ENCODE measurements at regions not wholly inside any gene's neighbourhood (a gene's known extent, or its start where the extent isn't known, plus 50 kb on each side); places are given as distances from the start of the nearest gene placed in this dataset.

DNA sequence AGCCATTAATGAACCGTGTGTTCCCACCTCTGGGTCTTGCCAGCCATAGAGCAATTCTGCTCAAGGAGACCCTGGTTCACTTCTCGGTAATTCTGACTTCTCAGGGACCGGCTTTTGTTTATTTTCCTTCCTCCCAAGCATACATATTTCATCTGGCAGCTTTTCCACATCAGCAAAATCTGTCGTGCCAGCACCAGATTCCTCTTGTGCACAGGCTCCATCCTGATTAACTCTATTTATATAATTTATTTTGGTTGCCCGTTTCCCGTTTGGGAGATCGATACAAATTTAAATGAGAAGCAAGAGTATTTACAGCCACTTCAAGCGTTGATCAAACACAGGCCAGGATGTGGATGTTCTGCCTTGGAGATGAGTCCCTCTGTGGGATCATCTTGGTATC lies 161.9 kb upstream of the XYLT1 start:
- no peak for DNase-seq

DNA sequence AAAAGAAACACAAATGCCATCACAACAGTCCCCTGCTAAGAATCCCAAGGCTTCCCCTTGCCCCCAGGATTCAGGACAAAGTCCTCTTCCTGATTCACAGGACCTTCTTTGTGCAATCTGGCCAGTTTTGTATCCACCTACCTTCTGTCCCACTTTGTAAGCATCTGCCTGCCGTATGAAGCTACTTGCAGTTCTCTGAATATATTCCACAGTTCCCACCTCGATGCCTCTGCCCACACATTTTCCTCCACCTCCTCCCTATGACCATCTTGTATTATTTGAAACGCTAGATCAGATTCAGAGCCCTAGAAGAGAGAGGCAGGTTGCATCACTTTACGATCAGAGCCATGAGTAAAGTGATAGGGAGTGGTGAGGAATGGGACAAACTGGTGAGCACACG lies 159.2 kb upstream of the XYLT1 start:
- no peak for DNase-seq

DNA sequence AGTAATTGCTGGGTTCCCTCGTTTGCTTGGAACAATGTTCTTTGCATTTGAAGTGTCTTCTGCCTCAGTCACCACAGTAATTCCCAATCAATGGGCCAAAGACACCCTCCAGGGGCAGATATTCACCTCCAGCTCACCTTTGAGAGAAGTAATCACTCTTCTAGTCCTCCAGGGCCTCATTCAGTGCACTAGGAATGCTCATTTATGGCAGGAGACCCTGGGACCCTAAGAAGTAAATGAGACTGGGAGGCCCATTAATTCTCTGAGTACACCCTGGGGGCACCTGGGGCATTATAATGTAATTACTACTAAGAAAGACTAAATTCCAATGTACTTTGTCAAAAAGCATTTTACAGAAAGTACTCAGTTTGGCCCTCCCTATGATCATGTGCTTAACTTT lies 158.2 kb upstream of the XYLT1 start:
- DNase-seq = no peak

DNA sequence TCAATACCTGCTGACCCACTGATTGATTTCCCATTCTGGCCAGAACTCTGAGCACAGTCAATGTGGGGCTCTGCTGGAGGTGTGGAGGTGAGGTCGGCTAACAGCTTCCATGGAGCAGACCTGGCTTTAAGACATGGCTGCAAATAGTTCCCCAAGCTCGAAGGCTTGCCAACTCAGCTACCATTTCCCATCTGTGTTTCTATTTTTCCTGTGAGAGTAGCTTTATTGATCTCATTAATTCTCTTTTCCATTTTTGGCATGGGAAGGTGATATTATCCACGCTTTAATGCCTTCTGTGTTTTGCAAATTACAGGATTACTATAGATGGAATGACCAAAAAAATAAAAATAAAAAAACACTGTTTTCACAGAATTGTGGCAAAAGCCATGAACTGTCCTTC lies 151.6 kb upstream of the XYLT1 start:
- no peak for DNase-seq

DNA sequence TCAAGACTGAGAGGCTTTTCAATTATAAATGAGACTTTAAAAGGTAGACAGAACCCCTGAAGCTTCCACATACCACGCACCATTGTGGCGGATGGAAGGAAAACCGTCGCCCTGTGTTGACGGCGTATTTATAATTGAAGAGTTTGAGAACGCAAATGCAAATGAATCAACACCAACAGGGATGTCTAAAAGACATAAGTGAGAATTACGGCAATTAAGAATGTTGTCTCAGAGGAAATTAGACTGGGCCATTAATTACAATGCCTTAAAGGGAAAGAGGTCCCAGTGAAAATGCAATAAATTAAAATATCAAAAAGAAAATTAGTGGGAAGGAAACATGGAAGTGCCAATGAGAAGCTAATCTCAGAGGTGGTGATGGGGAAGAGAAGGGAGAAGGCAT lies 148.5 kb upstream of the XYLT1 start:
- no peak for DNase-seq

DNA sequence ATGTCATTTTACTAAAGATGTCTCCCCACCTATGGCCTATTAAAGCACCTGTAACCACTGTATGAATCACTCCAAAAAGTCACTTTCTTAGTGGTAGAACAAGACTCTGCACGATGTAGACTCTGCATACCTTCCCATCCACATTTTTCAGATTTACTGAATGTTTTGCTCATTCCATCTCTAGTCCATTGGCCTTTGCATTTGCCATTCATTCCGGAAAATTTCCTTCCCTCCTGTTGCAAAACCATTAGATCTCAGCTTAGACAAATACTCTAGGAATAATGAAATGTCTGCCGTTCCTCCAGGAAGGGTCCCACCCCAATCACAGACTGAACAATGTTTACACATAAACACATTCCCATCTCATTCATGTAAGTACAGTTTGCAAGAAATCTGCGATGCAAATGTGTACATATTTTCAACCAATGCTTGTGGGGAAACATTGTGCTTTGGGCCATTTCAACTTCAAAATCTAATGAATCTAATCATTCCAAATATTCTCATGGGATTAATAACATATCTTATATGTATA lies 146.3 kb upstream of the XYLT1 start:
- no peak for DNase-seq

DNA sequence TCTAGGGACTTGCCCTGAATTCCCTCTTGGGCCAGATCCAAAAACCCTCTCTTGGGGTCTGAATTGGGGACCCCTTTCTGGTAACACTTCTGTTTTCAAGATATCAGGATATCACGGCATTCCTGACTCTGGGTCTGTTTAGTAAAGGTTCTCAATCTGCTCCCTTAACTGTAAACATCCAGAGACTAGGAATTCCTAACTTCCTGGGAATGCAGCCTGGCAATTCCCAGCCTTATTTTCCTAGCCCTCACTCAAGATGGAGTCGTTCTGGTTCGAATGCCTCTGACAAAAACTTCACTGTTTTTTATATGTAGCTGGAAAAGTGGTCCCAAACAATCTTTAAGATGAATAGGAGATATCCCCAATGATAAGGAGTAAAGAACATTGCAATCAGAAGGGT lies 141.6 kb upstream of the XYLT1 start:
- DNase-seq = no peak

DNA sequence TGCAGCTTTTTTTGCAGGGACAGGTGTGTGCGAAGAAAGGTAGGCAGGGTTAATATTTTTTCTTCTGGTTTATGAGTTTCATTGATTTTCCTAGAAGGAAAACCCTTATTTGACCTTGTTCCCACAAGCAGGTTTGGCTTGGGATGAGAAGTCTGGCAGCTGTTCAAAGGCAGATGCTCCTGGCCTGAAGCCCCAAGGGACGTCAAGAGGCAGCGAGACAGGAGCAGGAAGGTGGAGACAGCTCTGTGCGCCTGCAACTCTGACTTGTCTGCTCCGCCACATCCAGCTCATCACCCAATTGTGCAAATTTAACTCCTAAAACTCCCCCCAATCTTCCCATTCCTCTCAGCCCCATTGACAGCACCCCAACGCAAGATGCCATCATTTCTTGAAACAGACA lies 136.8 kb upstream of the XYLT1 start:
- no peak for DNase-seq

DNA sequence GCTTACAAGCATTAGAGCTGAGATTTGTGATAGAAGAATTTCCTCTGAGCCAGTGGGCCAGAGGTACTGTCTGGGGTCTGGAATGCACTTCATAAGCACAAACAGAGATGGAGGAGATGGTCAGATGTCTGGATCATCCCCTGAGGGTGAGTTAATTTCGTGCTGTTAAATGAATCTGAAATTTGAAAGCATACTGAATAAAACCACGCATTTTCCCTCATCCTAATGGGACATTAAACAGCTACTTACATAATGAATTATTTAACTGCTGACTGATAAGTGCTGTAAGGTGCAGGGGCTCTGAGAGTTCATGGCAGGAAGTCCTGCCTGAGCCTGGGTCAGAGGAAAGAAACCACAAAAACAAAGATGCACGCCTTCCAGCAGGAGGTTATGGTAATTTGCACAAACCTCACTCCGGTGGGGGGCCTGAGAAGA lies 136.3 kb upstream of the XYLT1 start:
- DNase-seq = no peak

DNA sequence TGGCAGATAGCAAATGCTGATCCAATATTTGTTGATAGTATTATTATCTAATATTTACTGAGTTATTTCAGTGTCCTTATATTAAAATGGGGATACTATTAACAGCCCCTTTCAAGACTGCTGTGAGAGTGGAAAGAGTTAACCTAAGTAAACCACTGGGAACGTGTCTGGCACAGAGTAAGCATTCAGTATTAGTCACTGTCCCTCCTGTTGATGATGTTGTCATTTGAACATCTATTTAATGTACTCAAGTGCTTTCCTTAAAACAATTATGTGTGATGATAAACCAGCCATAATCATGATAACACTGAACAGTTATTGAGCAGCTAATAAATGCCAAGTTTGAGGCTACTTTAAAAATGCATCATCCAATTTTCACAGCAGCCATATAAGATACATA lies 135.7 kb upstream of the XYLT1 start:
- DNase-seq = no peak

DNA sequence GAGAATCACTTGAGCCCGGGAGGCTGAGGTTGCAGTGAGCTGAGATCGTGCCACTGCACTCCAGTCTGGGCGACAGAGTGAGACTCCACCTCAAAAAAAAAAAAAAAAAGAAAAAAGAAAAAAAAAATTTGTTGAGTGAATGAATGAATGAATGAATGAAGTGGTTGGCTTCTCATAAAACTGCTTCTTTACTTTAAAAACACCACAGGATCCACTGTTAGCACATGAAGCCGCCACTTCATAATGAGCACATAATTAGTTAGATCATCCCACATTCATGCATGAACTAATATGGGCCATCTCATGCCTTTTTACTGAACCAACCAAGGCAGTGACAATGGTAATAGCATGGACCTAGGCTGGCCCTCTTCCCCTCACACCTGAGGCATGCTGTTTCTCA lies 135.0 kb upstream of the XYLT1 start:
- no peak for DNase-seq

DNA sequence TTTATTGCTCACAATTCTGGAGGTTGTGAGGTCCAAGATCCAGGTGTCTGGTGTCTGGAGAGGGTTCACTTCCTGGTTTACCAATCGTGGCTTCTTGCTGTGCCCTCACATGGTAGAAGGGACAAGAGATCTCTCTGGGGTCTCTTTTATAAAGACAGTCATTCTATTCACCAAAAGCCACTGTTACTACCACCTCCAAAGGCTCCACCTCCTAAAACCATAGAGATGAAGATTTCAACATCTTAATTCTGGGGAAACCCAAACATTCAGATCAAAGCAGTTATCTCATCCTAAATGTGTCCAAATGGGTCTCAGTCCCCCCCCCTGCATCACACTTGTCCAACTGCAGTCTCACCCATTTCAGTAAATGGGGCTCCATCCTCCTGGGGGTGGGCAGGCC lies 132.9 kb upstream of the XYLT1 start:
- no peak for DNase-seq

DNA sequence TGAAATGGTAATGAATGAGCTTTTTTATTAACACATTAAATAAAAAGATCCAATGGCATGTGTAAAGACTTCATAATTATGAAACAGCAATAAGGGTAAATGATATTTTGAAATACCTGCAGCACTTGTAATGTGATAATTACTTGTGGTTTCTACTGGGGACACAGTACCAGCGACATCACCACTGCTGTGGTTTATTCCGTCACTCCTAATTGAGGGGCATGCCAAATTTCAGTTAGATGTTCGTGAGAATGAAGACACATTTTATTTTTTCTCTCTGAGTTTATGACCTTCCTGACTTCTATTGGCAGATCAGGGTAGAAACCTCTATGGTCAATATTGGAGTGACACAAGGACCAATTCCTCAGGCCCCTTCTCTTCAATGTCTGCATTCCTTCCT lies 131.9 kb upstream of the XYLT1 start:
- no peak for DNase-seq

DNA sequence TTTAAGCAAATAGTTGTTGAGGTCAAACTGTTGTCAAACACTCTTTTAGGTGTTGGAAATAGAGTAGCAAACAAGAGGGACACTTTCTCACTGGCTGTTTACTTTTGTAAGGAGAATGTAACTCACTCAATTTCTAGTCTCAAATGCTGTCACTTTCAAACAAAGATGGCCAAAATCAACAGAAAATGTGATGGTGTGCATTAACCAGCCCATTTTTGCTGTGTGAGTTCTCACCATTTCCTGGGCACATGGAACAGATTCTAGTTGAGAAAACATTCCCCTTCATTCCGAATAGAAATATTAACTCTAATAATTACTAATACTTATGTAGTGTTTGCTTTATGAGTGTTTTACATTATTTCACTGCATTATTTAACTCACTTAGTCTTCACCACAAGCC lies 128.2 kb upstream of the XYLT1 start:
- no peak for DNase-seq

DNA sequence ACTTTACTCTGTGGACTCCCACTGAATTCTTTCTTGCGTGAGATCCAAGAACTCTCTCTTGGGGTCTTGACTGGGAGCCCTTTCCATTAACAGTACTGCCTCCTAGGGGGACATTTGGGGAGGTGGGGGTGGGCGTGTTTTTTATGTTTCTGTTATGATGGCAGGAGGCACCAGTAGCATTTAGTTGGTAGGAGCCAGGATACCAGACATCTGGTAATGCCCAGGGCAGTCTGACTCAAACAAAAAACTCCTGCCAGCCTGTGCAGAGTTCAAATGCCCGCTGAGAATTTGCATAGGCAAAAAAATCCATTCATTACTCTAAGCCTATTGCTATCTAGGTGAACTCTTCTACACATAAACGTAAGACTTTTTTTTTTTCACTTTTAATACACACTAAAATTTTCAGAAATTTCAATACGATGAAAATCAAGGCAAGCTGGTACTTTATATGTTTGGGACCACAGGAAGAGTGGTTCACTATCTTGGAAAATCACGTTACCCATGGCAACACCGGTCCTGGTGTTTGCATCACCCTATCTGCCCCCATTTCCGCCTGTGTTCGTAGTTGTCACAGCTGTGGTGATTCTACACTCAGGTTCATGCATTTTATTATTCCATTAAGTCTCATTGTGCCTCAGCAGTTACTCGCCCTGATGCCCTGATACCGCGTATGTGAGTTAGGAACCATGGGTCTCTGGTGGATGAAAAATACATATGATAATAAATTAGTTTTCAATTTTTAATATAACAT lies 121.1 kb upstream of the XYLT1 start:
- peak; percentile 43 for DNase-seq

DNA sequence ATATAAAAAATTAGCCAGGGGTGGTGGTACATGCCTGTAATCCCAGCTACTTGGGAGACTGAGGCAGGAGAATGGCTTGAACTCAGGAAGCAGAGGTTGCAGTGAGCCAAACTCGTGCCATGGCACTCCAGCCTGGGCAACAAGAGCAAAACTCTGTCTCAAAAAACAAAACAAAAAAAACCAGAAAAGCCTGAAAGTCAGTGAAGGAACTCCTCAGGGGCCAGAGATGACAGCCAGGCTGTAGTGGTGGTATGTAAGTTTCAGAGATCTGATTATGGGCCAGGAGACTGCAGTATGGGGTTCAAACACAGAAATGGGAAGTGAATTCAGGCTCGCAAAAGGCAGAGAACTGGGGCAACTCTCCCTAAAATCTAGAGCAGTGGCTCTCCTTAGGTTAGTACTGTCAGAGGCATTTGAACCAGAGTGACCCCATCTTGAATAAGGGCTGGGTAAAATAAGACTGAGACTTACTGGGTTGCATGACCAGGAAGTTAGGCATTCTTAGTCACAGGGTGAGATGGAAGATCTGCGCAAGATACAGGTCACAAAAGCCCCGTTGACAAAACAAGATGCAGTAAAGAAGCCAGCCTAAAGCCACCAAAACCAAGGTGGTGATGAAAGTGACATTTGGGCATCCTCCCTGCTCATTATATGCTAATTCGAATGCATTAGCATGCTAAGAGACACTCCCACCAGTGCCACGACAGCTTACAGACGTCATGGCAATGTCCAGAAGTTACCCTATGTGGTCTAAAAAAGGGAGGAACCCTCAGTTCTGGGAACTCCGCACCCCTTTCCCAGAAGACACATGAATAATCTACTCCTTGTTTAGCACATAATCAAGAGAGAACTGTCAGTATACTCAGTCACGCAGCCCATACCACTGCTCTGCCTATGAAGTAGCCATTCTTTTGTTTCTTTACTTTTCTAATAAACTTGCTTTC lies 120.2 kb upstream of the XYLT1 start:
- DNase-seq = peak; percentile 72

DNA sequence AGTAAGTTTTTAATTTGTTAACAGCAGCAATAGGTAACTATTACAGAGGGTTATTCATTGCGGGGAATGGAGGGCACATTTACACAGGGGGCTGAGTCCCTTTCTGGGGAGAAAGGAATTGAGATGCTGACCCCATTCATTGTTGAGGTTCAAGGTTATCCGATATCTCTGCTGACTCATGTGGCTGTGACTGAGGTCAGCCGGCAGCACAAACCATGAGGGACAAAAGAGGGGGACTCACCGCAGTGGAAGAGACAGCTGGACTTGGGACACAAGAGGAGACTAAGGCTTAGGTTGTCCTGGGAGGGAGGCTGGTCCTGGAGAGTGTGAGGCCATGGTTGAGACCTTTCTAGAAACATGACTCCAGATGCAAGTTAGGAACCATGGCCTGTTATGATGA lies 119.1 kb upstream of the XYLT1 start:
- no peak for DNase-seq

DNA sequence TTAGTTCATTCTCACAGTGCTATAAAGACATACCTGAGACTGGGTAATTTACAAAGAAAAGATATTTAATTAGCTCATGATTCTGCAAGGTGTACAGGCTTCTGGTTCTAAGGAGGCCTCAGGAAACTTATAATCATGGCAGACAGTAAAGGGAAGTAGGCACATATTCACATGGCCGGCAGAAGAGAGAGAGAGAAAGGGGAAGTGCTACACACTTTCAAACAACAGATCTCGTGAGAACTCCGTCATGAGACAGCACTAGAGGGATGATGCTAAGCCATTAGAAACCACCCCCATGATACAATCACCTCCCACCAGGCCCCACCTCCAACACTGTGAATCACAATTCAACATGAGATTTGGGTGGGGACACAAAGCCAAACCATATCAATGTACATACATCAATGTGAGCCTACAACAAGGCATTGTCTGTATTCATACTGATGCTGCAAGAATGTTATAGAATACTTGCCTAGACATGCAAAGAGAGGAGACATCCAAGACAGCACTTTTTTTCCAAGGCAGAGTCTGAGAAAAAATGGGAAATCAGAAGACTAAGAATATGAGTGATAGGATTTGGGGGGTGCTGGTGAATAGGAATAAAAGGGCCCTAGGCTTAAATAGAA lies 114.8 kb upstream of the XYLT1 start:
- no peak for DNase-seq

DNA sequence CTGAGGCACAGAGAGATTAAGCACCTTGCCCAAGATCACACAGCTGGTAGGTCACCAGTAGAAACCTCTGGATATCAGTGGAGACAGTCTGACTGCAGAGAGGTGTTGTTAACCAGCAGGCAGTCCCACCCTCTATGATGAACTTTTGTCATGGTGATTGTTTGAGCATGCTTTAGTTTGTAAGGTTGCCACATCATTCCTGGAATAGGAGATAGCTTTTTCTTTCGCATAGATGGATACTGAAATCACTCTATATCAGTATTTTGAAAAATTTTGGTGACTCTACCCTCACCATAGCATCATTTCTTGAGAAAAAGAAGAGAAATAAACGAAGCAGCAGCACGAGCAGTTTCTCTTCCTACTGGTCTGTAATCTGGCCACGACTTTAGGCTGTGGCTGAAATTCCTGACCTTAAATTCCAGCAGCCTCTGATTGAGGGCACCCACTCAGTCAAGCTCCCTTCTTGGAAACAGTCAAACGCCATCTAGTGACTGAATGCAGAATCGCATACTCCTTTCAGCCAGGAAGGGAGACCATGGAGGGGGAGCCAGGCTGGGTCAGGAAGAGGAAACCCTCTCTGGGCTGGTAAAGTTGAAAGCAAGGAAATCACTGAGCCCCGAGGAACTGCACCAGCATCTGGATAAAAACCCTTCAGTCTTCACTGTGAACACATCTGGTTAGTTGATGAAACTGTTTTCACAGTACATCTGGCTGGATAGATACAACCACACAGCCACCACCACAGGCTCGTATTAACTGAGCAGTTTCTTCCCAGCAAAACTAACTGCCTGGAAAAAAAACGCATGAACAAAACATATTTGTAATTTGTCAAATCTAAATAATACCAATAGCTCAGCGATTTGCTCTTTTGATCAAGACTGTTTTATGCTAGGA lies 108.5 kb upstream of the XYLT1 start:
- DNase-seq = peak; percentile 47

DNA sequence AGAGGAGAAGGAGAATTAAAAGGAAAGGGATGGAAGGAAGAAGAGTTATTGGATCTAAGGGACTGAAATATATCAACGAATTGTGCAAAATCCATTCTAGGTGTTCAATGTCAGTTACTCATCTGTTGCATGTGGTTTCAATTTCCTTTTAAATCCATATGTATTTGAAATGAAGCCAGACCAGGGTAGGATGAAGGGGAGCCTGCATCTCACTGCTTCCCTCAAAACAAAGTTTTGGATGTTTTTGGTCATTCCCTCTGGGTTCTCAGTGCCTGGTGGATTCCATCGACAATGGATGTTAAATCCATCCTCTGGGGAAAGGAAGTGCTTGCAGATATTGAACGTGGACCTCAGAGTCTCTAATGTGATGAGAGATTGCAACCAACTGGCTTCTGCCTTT lies 103.5 kb upstream of the XYLT1 start:
- no peak for DNase-seq

DNA sequence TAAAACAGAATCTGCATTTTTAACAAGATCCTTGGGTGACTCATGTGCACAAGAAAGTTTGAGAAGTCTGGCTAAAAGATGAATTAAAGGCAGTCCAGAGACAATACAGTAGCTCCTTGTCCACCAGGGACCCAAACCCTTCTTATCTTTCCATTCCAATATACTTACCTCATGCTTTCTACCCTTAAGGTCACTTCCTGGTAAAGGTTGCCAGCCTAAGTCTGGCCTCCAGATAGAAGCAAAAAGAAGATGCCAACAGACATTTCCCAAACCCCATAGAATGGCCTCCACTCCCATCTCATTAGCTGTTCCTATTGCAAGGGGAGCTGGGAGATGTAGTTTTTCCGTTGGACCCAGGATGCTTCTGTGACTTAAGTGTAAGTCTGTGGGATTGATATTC lies 101.4 kb upstream of the XYLT1 start:
- no peak for DNase-seq

DNA sequence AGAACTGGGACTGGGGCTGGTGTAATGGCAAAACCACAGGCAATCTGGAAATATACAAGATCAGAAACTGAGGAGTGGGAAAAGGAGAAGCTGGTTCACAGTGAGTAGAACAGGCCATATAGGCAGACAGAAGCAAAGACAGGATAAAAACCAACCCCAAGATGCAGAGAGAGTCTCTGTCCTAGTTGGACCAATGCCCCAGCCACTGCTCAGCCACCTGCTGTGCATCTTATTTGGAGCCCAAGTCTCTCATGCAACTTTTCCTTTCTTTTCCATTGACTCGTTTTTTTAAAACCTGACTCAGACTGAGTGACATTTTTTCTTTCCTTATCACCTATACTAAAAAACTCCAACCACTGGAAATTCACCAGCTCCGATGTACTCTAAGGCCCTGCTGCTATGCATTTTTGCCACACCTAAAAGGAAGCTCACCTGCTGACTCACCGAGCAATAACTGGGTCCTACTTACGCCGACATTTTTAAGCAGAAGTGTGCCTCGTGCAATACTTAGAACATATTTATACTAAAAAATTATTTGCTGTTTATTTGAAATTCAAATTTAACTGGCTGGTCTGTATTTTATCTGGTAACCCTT lies 100.8 kb upstream of the XYLT1 start:
- no peak for DNase-seq

All from CD4-positive, alpha-beta T cell treated with Interleukin-15 for 1 hour (primary cell).